Endothelial cell of umbilical vein (primary cell): ENCODE measurements at regions not wholly inside any gene's neighbourhood (a gene's known extent, or its start where the extent isn't known, plus 50 kb on each side); places are given as distances from the start of the nearest gene placed in this dataset.

ENCODE experiments used
- BruUV-seq: library from RNA; stranded (reverse); fragments of 400-500 nt; replicated peaks from 2 replicates; lab custom pipeline; 2021; lab: Mats Ljungman, UMichigan
- CTCF ChIA-PET: fragments of 300-600, 350-600 bp; sonication (Branson Sonifier 250); formaldehyde crosslinking; loops from one replicate; lab custom pipeline; 2021; ENCODE audit warnings: antibody characterized with exemption, inconsistent platforms; lab: Charles Lee
- POLR2A ChIA-PET: fragments of 300-600, 350-600 bp; sonication (Branson Sonifier 250); formaldehyde crosslinking; loops from one replicate; lab custom pipeline; 2021; ENCODE audit warnings: antibody characterized with exemption, inconsistent platforms; lab: Charles Lee
- DNase-seq: peaks from one replicate; pipeline ENCODE4 v3.0.0-alpha.2; 2011; ENCODE audit warnings: low read depth, low spot score
- FAIRE-seq: peaks from 2 replicates; lab custom pipeline; 2011; peaks lifted over from hg19 to GRCh38; lab: Jason Lieb, UNC
- H2AFZ ChIP-seq: 2 replicates; pipeline ENCODE4 v1.6.0; 2012; ENCODE audit warnings: low read depth, low read length, control low read depth, inconsistent platforms
- H3K27ac ChIP-seq: 2 replicates; pipeline ENCODE4 v1.5.1; 2011; ENCODE audit warnings: low read depth, mild to moderate bottlenecking, control low read depth, low read length, moderate library complexity; ENCODE audit not compliant: insufficient read depth
- H3K27me3 ChIP-seq, 2 experiments: 2 replicates each; pipeline versions ENCODE4 v1.6.0 to v1.6.1; 2011; ENCODE audit warnings: low read length in 2 of 2, mixed read lengths in 1 of 2; ENCODE audit not compliant: control insufficient read depth in 2 of 2, insufficient read depth in 2 of 2
- H3K36me3 ChIP-seq, 2 experiments: 2 replicates in 1 of 2; 3 replicates in 1 of 2; pipeline ENCODE4 v1.5.1; 2011; ENCODE audit warnings: low read length in 2 of 2, mild to moderate bottlenecking in 1 of 2, moderate library complexity in 1 of 2; ENCODE audit not compliant: control insufficient read depth in 2 of 2, insufficient read depth in 2 of 2; ENCODE audit errors: extremely low read depth in 1 of 2
- H3K4me1 ChIP-seq: 3 replicates; pipeline ENCODE4 v1.5.1; 2011; ENCODE audit warnings: mild to moderate bottlenecking, low read length; ENCODE audit not compliant: control insufficient read depth, insufficient read depth; ENCODE audit errors: extremely low read depth
- H3K4me2 ChIP-seq: 2 replicates; pipeline ENCODE4 v1.6.1; 2011; ENCODE audit warnings: low read length, control low read depth, mixed read lengths; ENCODE audit not compliant: insufficient read depth
- H3K4me3 ChIP-seq, 3 experiments: fragments of 200-600 bp in 1 of 3; sonication (generic), shearing (Covaris generic) in 1 of 3; replicated peaks in 1 of 3; 2 replicates each; pipeline ENCODE4 v1.5.1; 2011 to 2016; ENCODE audit warnings: control low read depth in 3 of 3, low read length in 3 of 3, mild to moderate bottlenecking in 2 of 3, inconsistent platforms in 1 of 3, low read depth in 1 of 3, moderate library complexity in 1 of 3; ENCODE audit not compliant: insufficient read depth in 1 of 3
- H3K79me2 ChIP-seq: 2 replicates; pipeline ENCODE4 v1.6.0; 2012; ENCODE audit warnings: low read length, inconsistent platforms; ENCODE audit not compliant: control insufficient read depth, insufficient read depth
- H3K9ac ChIP-seq: replicated peaks from 2 replicates; pipeline ENCODE3; 2011; ENCODE audit warnings: low read length, control low read depth; ENCODE audit not compliant: insufficient read depth; ENCODE audit errors: extremely low read depth
- H3K9me1 ChIP-seq: replicated peaks from 3 replicates; pipeline ENCODE4 v1.6.0; 2011; ENCODE audit warnings: mild to moderate bottlenecking, low read length; ENCODE audit not compliant: control insufficient read depth, insufficient read depth; ENCODE audit errors: extremely low read depth
- H3K9me3 ChIP-seq: replicated peaks from 2 replicates; pipeline ENCODE4 v1.5.1; 2012; ENCODE audit warnings: low read length, inconsistent platforms; ENCODE audit not compliant: control insufficient read depth, insufficient read depth
- H4K20me1 ChIP-seq: replicated peaks from 2 replicates; pipeline ENCODE3; 2011; ENCODE audit warnings: mild to moderate bottlenecking, low read length; ENCODE audit not compliant: control insufficient read depth, insufficient read depth; ENCODE audit errors: extremely low read depth
- CTCF ChIP-seq, 2 donors: IDR thresholded peaks; 1 replicate in 1 of 2; 2 replicates in 1 of 2; pipeline ENCODE4 v1.5.1; 2011; ENCODE audit warnings: low read length in 2 of 2, mild to moderate bottlenecking in 2 of 2, moderate library complexity in 2 of 2, control low read depth in 1 of 2, inconsistent platforms in 1 of 2, low read depth in 1 of 2; ENCODE audit not compliant: insufficient read depth in 1 of 2; ENCODE audit errors: extremely low read depth in 1 of 2
- EZH2 ChIP-seq: IDR thresholded peaks from 2 replicates; pipeline ENCODE4 v1.6.1; 2012; ENCODE audit warnings: borderline replicate concordance, low read depth, mild to moderate bottlenecking, moderate library complexity, low read length, inconsistent platforms; ENCODE audit not compliant: severe bottlenecking
- FOS ChIP-seq: IDR thresholded peaks from 2 replicates; pipeline ENCODE4 v1.6.1; 2011; ENCODE audit warnings: mild to moderate bottlenecking, low read length, moderate library complexity, borderline replicate concordance; ENCODE audit not compliant: insufficient read depth
- GATA2 ChIP-seq: IDR thresholded peaks from 2 replicates; pipeline ENCODE4 v1.7.0; 2011; ENCODE audit warnings: low read depth, mild to moderate bottlenecking, moderate library complexity, mixed read lengths, low read length; ENCODE audit not compliant: insufficient read length, insufficient read depth
- JUN ChIP-seq: IDR thresholded peaks from 2 replicates; pipeline ENCODE4 v1.6.1; 2011; ENCODE audit warnings: borderline replicate concordance, low read depth; ENCODE audit not compliant: insufficient read length, insufficient read depth
- MAX ChIP-seq: IDR thresholded peaks from 2 replicates; pipeline ENCODE4 v1.6.1; 2011; ENCODE audit not compliant: insufficient read depth, insufficient read length
- MYC ChIP-seq: IDR thresholded peaks from one replicate; pipeline ENCODE4 v1.6.1; 2011; ENCODE audit warnings: mild to moderate bottlenecking, low read depth, low read length
- POLR2A ChIP-seq: IDR thresholded peaks from 2 replicates; pipeline ENCODE4 v1.6.1; 2012; ENCODE audit warnings: low read depth, mild to moderate bottlenecking, control low read depth, low read length
- POLR2AphosphoS5 ChIP-seq: IDR thresholded peaks from 2 replicates; pipeline ENCODE4 v1.6.1; 2012; ENCODE audit warnings: low read depth, mild to moderate bottlenecking, control low read depth, low read length, moderate library complexity; ENCODE audit not compliant: insufficient read depth
- dilution Hi-C: fragments of 300-500 bp; cut with MboI; formaldehyde crosslinking; loops from one replicate; pipeline ENCODE4 v1.15.0; 2019; ENCODE audit warnings: low sequenced_read_pairs; ENCODE audit not compliant: extremely low pct_ligation_motif_present
- intact Hi-C: fragments of 100-400 bp; cut with micrococcal nuclease; formaldehyde crosslinking; loops from one replicate; pipeline ENCODE4 v1.10.0; 2022

GRCh38 chr6:167565388-167565787 lies 240.5 kb downstream of the TTLL2 start:
- BruUV-seq: no TSS peak
- Histone ChIP-seq H2AFZ (no peak overlapping the region), H3K79me2 (no peaks in the 10 kb centered on the region), H3K27ac (no peak overlapping the region), H3K9ac (no peak overlapping the region), H4K20me1 (no peaks in the 10 kb centered on the region), H3K9me3 (no peaks in the 10 kb centered on the region), H3K36me3 (no peaks in the 10 kb centered on the region), H3K9me1 (no peaks in the 10 kb centered on the region), H3K4me1 (peaks cover 6% of the 10 kb centered on the region), H3K4me3 (no peak overlapping the region), H3K4me2 (no peak overlapping the region), H3K27me3 (no peaks in the 10 kb centered on the region)
- no peak for FAIRE-seq
- POLR2A ChIA-PET: no interaction called here
- dilution Hi-C loops: no loop called here
- intact Hi-C loops: loop anchor here (5.0 kb wide), 1 partner anchor 403 kb away; no protein-coding TSS in a partner anchor
- TF ChIP-seq POLR2A (no peak), EZH2 (no peak), MAX (no peak), POLR2AphosphoS5 (no peak), FOS (no peak), JUN (no peak), CTCF (IDR thresholded peaks at IDR 0.05; ENCODE audit: extremely low read depth in 1 of 2, insufficient read depth in 1 of 2, low read depth in 1 of 2, low read length in 2 of 2) (no peak), MYC (no peak), GATA2 (no peak)
- CTCF ChIA-PET: no interaction called here
- DNase-seq: no peak
